MCF 10A (cell line): ENCODE measurements at regions not wholly inside any gene's neighbourhood (a gene's known extent, or its start where the extent isn't known, plus 50 kb on each side); places are given as distances from the start of the nearest gene placed in this dataset.

Experiments
- BruUV-seq: library from RNA; stranded (reverse); fragments of 400-500 nt; replicated peaks from 2 replicates; lab custom pipeline; 2021; lab: Mats Ljungman, UMichigan
- CTCF ChIA-PET: fragments of 300-600 bp; sonication (Branson Sonifier 250); formaldehyde crosslinking; extraction: SDS; loops from one replicate; lab custom pipeline; 2021; ENCODE audit warnings: antibody characterized with exemption, inconsistent platforms; lab: Yijun Ruan, JAX
- POLR2A ChIA-PET: fragments of 300-600, 350-650 bp; sonication (Branson Sonifier 250); formaldehyde crosslinking; extraction: SDS; loops from one replicate; lab custom pipeline; 2020; ENCODE audit warnings: antibody characterized with exemption, inconsistent platforms; lab: Yijun Ruan, JAX
- DNase-seq: peaks from one replicate; pipeline ENCODE4 v3.0.0-alpha.2; 2018; ENCODE audit not compliant: unreplicated experiment
- H3K27ac Mint-ChIP-seq: one replicate; pipeline ENCODE4 v1.8.0; 2022; ENCODE audit warnings: mild to moderate bottlenecking, low read depth, mixed read lengths; ENCODE audit not compliant: unreplicated experiment
- H3K27me3 Mint-ChIP-seq: one replicate; pipeline ENCODE4 v1.8.0; 2022; ENCODE audit warnings: mixed read lengths; ENCODE audit not compliant: insufficient read depth, unreplicated experiment
- H3K36me3 Mint-ChIP-seq: one replicate; pipeline ENCODE4 v1.8.0; 2022; ENCODE audit warnings: mild to moderate bottlenecking, moderate library complexity, mixed read lengths; ENCODE audit not compliant: insufficient read depth, unreplicated experiment
- H3K4me1 Mint-ChIP-seq: one replicate; pipeline ENCODE4 v1.8.0; 2022; ENCODE audit warnings: mixed read lengths; ENCODE audit not compliant: insufficient read depth, unreplicated experiment
- H3K4me3 Mint-ChIP-seq: one replicate; pipeline ENCODE4 v1.8.0; 2022; ENCODE audit warnings: mild to moderate bottlenecking, moderate library complexity, mixed read lengths; ENCODE audit not compliant: unreplicated experiment
- H3K9me3 Mint-ChIP-seq: one replicate; pipeline ENCODE4 v1.8.0; 2022; ENCODE audit warnings: mixed read lengths; ENCODE audit not compliant: unreplicated experiment
- intact Hi-C: fragments of 100-400 bp; cut with micrococcal nuclease; formaldehyde crosslinking; loops from 2 replicates; pipeline ENCODE4 v1.14.1; 2022
- TF ChIP-seq, protein P1 (sequence below): fragments of 200-600 bp; IDR thresholded peaks from one replicate; pipeline ENCODE4 v1.8.0; 2022; ENCODE audit warnings: antibody characterized with exemption, mild to moderate bottlenecking; ENCODE audit not compliant: unreplicated experiment

DNA sequence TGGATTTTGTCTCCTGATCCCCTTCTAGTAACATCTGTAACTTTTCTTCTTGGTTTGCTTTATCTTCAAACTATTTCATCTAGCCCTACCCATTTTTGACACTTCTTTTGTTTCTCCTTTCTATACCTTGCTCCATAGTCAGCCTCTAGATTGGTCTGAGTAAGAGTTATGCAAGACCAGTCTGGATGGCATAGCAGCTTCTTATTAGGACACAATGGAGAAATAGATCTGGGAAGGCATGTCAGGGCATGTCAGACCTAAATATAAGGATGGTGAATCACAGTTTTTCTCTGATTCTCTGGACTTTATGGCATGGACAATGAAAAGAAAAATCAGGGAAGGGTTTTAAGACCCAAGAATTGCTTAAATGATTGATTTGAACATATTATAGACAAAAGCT lies 452.5 kb downstream of the RAP2B start:
- POLR2A ChIA-PET, result interaction anchor here (0.7 to 3.2 kb wide), 14 partner anchors 9 to 575 kb away, joined by 3 to 29 read pairs (median 4); partner anchors contain the start of gene RAP2B
- TF ChIP-seq, protein P1, sequence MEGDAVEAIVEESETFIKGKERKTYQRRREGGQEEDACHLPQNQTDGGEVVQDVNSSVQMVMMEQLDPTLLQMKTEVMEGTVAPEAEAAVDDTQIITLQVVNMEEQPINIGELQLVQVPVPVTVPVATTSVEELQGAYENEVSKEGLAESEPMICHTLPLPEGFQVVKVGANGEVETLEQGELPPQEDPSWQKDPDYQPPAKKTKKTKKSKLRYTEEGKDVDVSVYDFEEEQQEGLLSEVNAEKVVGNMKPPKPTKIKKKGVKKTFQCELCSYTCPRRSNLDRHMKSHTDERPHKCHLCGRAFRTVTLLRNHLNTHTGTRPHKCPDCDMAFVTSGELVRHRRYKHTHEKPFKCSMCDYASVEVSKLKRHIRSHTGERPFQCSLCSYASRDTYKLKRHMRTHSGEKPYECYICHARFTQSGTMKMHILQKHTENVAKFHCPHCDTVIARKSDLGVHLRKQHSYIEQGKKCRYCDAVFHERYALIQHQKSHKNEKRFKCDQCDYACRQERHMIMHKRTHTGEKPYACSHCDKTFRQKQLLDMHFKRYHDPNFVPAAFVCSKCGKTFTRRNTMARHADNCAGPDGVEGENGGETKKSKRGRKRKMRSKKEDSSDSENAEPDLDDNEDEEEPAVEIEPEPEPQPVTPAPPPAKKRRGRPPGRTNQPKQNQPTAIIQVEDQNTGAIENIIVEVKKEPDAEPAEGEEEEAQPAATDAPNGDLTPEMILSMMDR, result no peak
- no TSS peak for BruUV-seq
- Mint-ChIP-seq H3K4me1 (peaks cover 15% of the 10 kb centered on the region), H3K27me3 (no peaks in the 10 kb centered on the region), H3K9me3 (peaks cover 7% of the 10 kb centered on the region), H3K4me3 (no peak overlapping the region), H3K27ac (peak overlapping the region; percentile 94), H3K36me3 (no peaks in the 10 kb centered on the region)
- peak; percentile 96 for DNase-seq
- CTCF ChIA-PET, result no interaction called here
- intact Hi-C loops, result loop anchor here (5.0 kb wide), 1 partner anchor 452 kb away; the partner anchor contains the start of gene RAP2B

DNA sequence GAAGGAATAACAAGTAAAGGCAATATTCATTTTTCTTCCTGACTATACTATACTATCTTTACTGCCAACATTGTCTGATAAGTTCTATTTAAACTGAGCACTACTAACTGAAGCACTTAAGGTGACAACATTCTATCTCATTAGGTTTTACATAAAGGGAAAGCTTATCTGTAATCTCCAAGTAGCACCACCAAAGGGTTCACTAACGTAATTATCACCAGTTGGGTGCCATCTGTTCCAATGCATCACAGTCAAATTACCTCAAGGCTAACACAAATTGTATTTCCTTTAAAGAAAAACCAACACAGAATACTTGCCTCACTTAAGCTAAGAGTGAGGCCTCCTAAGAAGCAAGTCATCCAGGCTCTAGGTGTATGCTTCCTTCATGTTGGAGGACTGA lies 453.8 kb downstream of the RAP2B start:
- CTCF ChIA-PET, result no interaction called here
- POLR2A ChIA-PET, result interaction anchor here (0.5 to 1.7 kb wide), 3 partner anchors 8 to 100 kb away, joined by 3 to 5 read pairs (median 3); no protein-coding TSS in a partner anchor
- TF ChIP-seq, protein P1, result no peak
- DNase-seq, result no peak
- H3K36me3 Mint-ChIP-seq, result no peaks in the 10 kb centered on the region
- H3K4me3 Mint-ChIP-seq, result no peak overlapping the region
- no peaks in the 10 kb centered on the region for H3K27me3 Mint-ChIP-seq
- peak overlapping the region; percentile 94 for H3K27ac Mint-ChIP-seq
- intact Hi-C loops, result no loop called here
- BruUV-seq, result no TSS peak
- H3K4me1 Mint-ChIP-seq, result peaks cover 15% of the 10 kb centered on the region
- H3K9me3 Mint-ChIP-seq, result peaks cover 7% of the 10 kb centered on the region

DNA sequence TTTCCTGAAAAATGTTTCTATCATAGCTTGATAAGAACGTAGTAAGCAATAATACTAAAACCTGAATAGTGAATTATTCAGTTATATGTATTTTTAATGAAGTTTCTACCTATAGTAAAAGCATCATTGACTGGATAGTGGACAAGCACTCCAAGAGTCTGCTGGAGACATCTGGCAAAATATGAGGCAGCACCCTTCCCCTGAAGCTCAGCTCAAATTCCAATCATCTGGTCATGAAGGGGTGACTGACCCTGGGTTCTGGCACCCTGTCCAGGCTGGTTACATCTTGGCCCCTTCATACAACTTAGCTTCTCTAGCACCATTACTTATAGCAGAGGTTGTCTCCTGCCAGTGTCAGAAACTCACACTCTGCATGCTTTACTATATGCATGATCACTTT lies 455.4 kb downstream of the RAP2B start:
- DNase-seq, result no peak
- H3K4me1 Mint-ChIP-seq, result peaks cover 27% of the 10 kb centered on the region
- no TSS peak for BruUV-seq
- H3K27ac Mint-ChIP-seq, result no peak overlapping the region
- no peaks in the 10 kb centered on the region for H3K9me3 Mint-ChIP-seq
- H3K36me3 Mint-ChIP-seq, result no peaks in the 10 kb centered on the region
- TF ChIP-seq, protein P1, result no peak
- ChIA-PET POLR2A (interaction anchor here (0.9 kb wide), 1 partner anchor 456 kb away, joined by 3 read pairs; no protein-coding TSS in a partner anchor), CTCF (no interaction called here)
- intact Hi-C loops, result no loop called here
- no peaks in the 10 kb centered on the region for H3K27me3 Mint-ChIP-seq
- H3K4me3 Mint-ChIP-seq, result no peak overlapping the region

DNA sequence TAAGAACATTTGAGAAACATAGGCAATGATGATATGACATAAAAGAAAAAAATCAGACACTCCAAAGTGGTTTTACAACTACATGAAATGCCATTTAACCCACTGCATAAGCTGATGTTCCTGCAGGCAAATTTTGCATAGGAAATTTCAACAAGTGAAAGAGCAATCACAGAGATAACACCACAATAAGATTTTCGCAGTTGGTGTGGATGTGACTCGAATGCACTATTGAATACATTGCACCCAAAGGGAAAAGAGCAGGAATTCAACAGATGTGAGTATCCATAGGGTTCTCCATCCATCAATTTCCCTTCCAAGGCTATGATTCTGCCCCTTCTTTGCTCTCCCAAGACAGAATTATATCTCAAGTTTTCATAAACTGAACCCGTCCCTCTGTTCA lies 456.1 kb downstream of the RAP2B start:
- no TSS peak for BruUV-seq
- no peaks in the 10 kb centered on the region for H3K9me3 Mint-ChIP-seq
- H3K27me3 Mint-ChIP-seq, result no peaks in the 10 kb centered on the region
- no peak overlapping the region for H3K27ac Mint-ChIP-seq
- H3K4me3 Mint-ChIP-seq, result no peak overlapping the region
- POLR2A ChIA-PET, result interaction anchor here (0.9 kb wide), 1 partner anchor 457 kb away, joined by 3 read pairs; no protein-coding TSS in a partner anchor
- H3K4me1 Mint-ChIP-seq, result peaks cover 27% of the 10 kb centered on the region
- TF ChIP-seq, protein P1, result no peak
- no peaks in the 10 kb centered on the region for H3K36me3 Mint-ChIP-seq
- intact Hi-C loops, result no loop called here
- DNase-seq, result no peak
- CTCF ChIA-PET, result no interaction called here
